Liver (tissue), 7 donors: ENCODE measurements at regions not wholly inside any gene's neighbourhood (a gene's known extent, or its start where the extent isn't known, plus 50 kb on each side); places are given as distances from the start of the nearest gene placed in this dataset.

ENCODE experiments used
- DNase-seq: peaks from one replicate; pipeline ENCODE4 v3.0.0-alpha.2; 2017; ENCODE audit warnings: low spot score
- H3K27ac ChIP-seq, 2 donors: one replicate each; pipeline ENCODE4 v1.7.0; 2013; ENCODE audit warnings: inconsistent platforms in 2 of 2, low read length in 2 of 2, control low read depth in 1 of 2, low read depth in 1 of 2, mild to moderate bottlenecking in 1 of 2
- H3K27me3 ChIP-seq, 4 donors: one replicate each; pipeline versions ENCODE4 v1.6.1 to v1.7.0; 2013; ENCODE audit warnings: low read length in 3 of 4, inconsistent platforms in 1 of 4, mild to moderate bottlenecking in 1 of 4, moderate library complexity in 1 of 4; ENCODE audit not compliant: control insufficient read depth in 4 of 4, insufficient read depth in 4 of 4
- H3K36me3 ChIP-seq, 4 donors: one replicate each; pipeline versions ENCODE4 v1.6.1 to v1.7.0; 2013; ENCODE audit warnings: low read length in 3 of 4, mild to moderate bottlenecking in 3 of 4, low read depth in 1 of 4, moderate library complexity in 1 of 4; ENCODE audit not compliant: control insufficient read depth in 4 of 4, insufficient read depth in 3 of 4
- H3K4me1 ChIP-seq, 4 donors: one replicate each; pipeline versions ENCODE4 v1.6.1 to v1.7.0; 2013; ENCODE audit warnings: low read length in 3 of 4, mild to moderate bottlenecking in 3 of 4, moderate library complexity in 1 of 4; ENCODE audit not compliant: control insufficient read depth in 4 of 4, insufficient read depth in 4 of 4
- H3K4me3 ChIP-seq, 3 donors: one replicate each; pipeline versions ENCODE4 v1.6.1 to v1.7.0; 2013; ENCODE audit warnings: low read length in 3 of 3, control low read depth in 1 of 3, low read depth in 1 of 3, mild to moderate bottlenecking in 1 of 3
- H3K9ac ChIP-seq, 2 donors: one replicate each; pipeline ENCODE4 v1.7.0; 2013; ENCODE audit warnings: low read length in 2 of 2, mild to moderate bottlenecking in 2 of 2, moderate library complexity in 2 of 2, control low read depth in 1 of 2, low read depth in 1 of 2
- H3K9me3 ChIP-seq, 4 donors: one replicate each; pipeline versions ENCODE4 v1.6.1 to v1.7.0; 2013; ENCODE audit warnings: low read length in 3 of 4; ENCODE audit not compliant: control insufficient read depth in 4 of 4
- EGR1 ChIP-seq, 2 donors: IDR thresholded peaks; 2 replicates each; pipeline ENCODE4 v1.6.1; 2016 to 2018; ENCODE audit warnings: antibody characterized with exemption in 2 of 2, low read depth in 2 of 2
- FOXA1 ChIP-seq: IDR thresholded peaks from 2 replicates; pipeline ENCODE4 v1.6.1; 2016; ENCODE audit warnings: antibody characterized with exemption
- FOXA2 ChIP-seq: IDR thresholded peaks from 2 replicates; pipeline ENCODE4 v1.6.1; 2016; ENCODE audit warnings: antibody characterized with exemption
- GABPA ChIP-seq, 2 donors: IDR thresholded peaks in 1 of 2; conservative IDR thresholded peaks in 1 of 2; 2 replicates each; pipeline ENCODE4 v1.6.1; 2016; ENCODE audit warnings: antibody characterized with exemption in 2 of 2, mild to moderate bottlenecking in 1 of 2, moderate library complexity in 1 of 2
- HNF4G ChIP-seq: IDR thresholded peaks from 2 replicates; pipeline ENCODE4 v1.6.1; 2016; ENCODE audit warnings: antibody characterized with exemption
- JUND ChIP-seq, 2 donors: IDR thresholded peaks; 2 replicates each; pipeline ENCODE4 v1.6.1; 2016; ENCODE audit warnings: antibody characterized with exemption in 2 of 2
- MAX ChIP-seq: IDR thresholded peaks from 2 replicates; pipeline ENCODE4 v1.6.1; 2016; ENCODE audit warnings: antibody characterized with exemption
- NR2F2 ChIP-seq: IDR thresholded peaks from 2 replicates; pipeline ENCODE4 v1.6.1; 2016; ENCODE audit warnings: antibody characterized with exemption
- RAD21 ChIP-seq, 2 donors: IDR thresholded peaks; 2 replicates each; pipeline ENCODE4 v1.6.1; 2016; ENCODE audit warnings: antibody characterized with exemption in 2 of 2, mild to moderate bottlenecking in 2 of 2
- RXRA ChIP-seq, 2 donors: IDR thresholded peaks; 2 replicates each; pipeline ENCODE4 v1.6.1; 2017 to 2018; ENCODE audit warnings: antibody characterized with exemption in 2 of 2, mild to moderate bottlenecking in 1 of 2
- SP1 ChIP-seq: IDR thresholded peaks from 2 replicates; pipeline ENCODE4 v1.6.1; 2018; ENCODE audit warnings: antibody characterized with exemption, mild to moderate bottlenecking
- TAF1 ChIP-seq: conservative IDR thresholded peaks from 2 replicates; pipeline ENCODE4 v1.6.1; 2016; ENCODE audit warnings: antibody characterized with exemption, mild to moderate bottlenecking
- YY1 ChIP-seq: IDR thresholded peaks from 2 replicates; pipeline ENCODE4 v1.6.1; 2016; ENCODE audit warnings: antibody characterized with exemption, mild to moderate bottlenecking
- ZBTB33 ChIP-seq: IDR thresholded peaks from 2 replicates; pipeline ENCODE4 v1.6.1; 2016; ENCODE audit warnings: antibody characterized with exemption
- WGBS: extraction: QIAGEN DNeasy Blood & Tissue Kit; methylation state at CpG from one replicate; pipeline ENCODE4 v1.1.7; 2013; 5-methylcytosine and 5-hydroxymethylcytosine counted together
- donor health status: healthy.
- donor health status: healthy.
- donor health status: healthy.
- donor health status: healthy.

GRCh38 chr19:34576292-34576691, 94.7 kb downstream of the WTIP start:
- no peak overlapping the region for H3K4me3 ChIP-seq
- DNase-seq: no peak
- no peaks in the 10 kb centered on the region for H3K4me1 ChIP-seq
- TF ChIP-seq SP1 (no peak), HNF4G (no peak), FOXA1 (no peak), TAF1 (no peak), YY1 (no peak), FOXA2 (no peak), EGR1 (IDR thresholded peaks at IDR 0.05; ENCODE audit: low read depth in 2 of 2) (no peak)
- 86% methylated on average over 5 of the region's 5 CpGs for WGBS
- H3K27ac ChIP-seq: no peak overlapping the region
- H3K27me3 ChIP-seq: no peaks in the 10 kb centered on the region
- H3K9ac ChIP-seq: no peak overlapping the region
- H3K36me3 ChIP-seq: no peaks in the 10 kb centered on the region
- H3K9me3 ChIP-seq: peaks cover 0 to 4% (median under 1%) of the 10 kb centered on the region in 4 donors

- no peaks in the 10 kb centered on the region for H3K36me3 ChIP-seq
- no peaks in the 10 kb centered on the region for H3K27me3 ChIP-seq
- no peak overlapping the region for H3K4me3 ChIP-seq
- H3K4me1 ChIP-seq: no peaks in the 10 kb centered on the region
- no peak for TF ChIP-seq NR2F2
- no peak for TF ChIP-seq HNF4G
- no peak for TF ChIP-seq FOXA2
- no peak for TF ChIP-seq SP1
- TF ChIP-seq FOXA1: no peak
- no peak for TF ChIP-seq ZBTB33
- no peak for TF ChIP-seq MAX
- no peak for TF ChIP-seq RXRA (IDR thresholded peaks at IDR 0.05)
- no peak for TF ChIP-seq RAD21 (IDR thresholded peaks at IDR 0.05)
- TF ChIP-seq YY1: no peak
- TF ChIP-seq GABPA (IDR thresholded peaks at IDR 0.05 in 1 of 2, conservative IDR thresholded peaks at IDR 0.05 in 1 of 2): no peak
- TF ChIP-seq JUND (IDR thresholded peaks at IDR 0.05): no peak
- peaks cover 0 to 7% (median 4%) of the 10 kb centered on the region in 4 donors for H3K9me3 ChIP-seq
- 93% methylated on average over 20 of the region's 20 CpGs for WGBS
- H3K9ac ChIP-seq: no peak overlapping the region
- peak; percentile 21 for DNase-seq
- no peak overlapping the region for H3K27ac ChIP-seq
Measured at GRCh38 chr19:34575206-34575605, 93.6 kb downstream of the WTIP start.

- DNase-seq: no peak
Measured at GRCh38 chr19:34574704-34575103, 93.1 kb downstream of the WTIP start.

More at GRCh38 chr19:34574704-34575103, 93.1 kb downstream of the WTIP start:
- peaks cover 0 to 7% (median 5%) of the 10 kb centered on the region in 4 donors for H3K9me3 ChIP-seq
- no peaks in the 10 kb centered on the region for H3K4me1 ChIP-seq
- WGBS: 81% methylated on average over 3 of the region's 3 CpGs
- H3K27ac ChIP-seq: no peak overlapping the region
- no peaks in the 10 kb centered on the region for H3K27me3 ChIP-seq
- no peak for TF ChIP-seq FOXA1
- TF ChIP-seq MAX: no peak
- no peak for TF ChIP-seq FOXA2
- TF ChIP-seq YY1: no peak
- TF ChIP-seq RXRA (IDR thresholded peaks at IDR 0.05): no peak
- no peak overlapping the region for H3K9ac ChIP-seq
- H3K4me3 ChIP-seq: no peak overlapping the region
- no peaks in the 10 kb centered on the region for H3K36me3 ChIP-seq
